ENCODE measurements at regions not wholly inside any gene's neighbourhood (a gene's known extent, or its start where the extent isn't known, plus 50 kb on each side); places are given as distances from the start of the nearest gene placed in this dataset.

DNA sequence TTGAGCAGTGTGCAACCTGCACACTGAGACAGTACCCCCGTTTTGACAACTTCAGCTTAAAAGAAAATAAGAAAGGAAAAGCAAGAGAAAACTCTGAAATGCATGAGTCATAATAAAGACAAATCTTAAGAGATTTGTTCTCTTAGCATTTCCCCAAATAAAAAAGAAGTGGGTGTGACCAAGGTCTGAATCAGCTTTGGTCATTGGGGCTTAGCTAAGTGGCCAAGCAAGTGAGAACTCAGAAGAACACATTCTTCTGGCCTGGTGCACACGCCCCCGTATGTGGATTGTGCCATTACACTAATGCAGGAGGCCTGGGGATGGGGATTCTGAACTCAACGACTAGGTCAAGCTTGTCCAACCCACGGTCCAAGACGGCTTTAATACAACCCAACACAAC lies 56.9 kb upstream of the PDZRN3 start:
- H3K27ac ChIP-seq, result no peak overlapping the region
- ATAC-seq (ENCODE audit: low FRiP score in 2 of 2), result peak in 1 of 2 donors; percentile 78
- H3K36me3 ChIP-seq, result no peaks in the 10 kb centered on the region
- TF ChIP-seq, protein P1, sequence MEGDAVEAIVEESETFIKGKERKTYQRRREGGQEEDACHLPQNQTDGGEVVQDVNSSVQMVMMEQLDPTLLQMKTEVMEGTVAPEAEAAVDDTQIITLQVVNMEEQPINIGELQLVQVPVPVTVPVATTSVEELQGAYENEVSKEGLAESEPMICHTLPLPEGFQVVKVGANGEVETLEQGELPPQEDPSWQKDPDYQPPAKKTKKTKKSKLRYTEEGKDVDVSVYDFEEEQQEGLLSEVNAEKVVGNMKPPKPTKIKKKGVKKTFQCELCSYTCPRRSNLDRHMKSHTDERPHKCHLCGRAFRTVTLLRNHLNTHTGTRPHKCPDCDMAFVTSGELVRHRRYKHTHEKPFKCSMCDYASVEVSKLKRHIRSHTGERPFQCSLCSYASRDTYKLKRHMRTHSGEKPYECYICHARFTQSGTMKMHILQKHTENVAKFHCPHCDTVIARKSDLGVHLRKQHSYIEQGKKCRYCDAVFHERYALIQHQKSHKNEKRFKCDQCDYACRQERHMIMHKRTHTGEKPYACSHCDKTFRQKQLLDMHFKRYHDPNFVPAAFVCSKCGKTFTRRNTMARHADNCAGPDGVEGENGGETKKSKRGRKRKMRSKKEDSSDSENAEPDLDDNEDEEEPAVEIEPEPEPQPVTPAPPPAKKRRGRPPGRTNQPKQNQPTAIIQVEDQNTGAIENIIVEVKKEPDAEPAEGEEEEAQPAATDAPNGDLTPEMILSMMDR (IDR thresholded peaks at IDR 0.05), result no peak
- no peak for TF ChIP-seq POLR2AphosphoS5 (IDR thresholded peaks at IDR 0.05)
- no peak for TF ChIP-seq POLR2A (IDR thresholded peaks at IDR 0.05)
- TF ChIP-seq EP300 (IDR thresholded peaks at IDR 0.05), result no peak
- H3K4me3 ChIP-seq, result no peak overlapping the region
- H3K9me3 ChIP-seq, result no peaks in the 10 kb centered on the region
- no peaks in the 10 kb centered on the region for H3K4me1 ChIP-seq
- 84 to 86% methylated on average over 6 of the region's 6 CpGs for WGBS, 2 donors
- DNase-seq, result no peak
- no peaks in the 10 kb centered on the region for H3K27me3 ChIP-seq

DNA sequence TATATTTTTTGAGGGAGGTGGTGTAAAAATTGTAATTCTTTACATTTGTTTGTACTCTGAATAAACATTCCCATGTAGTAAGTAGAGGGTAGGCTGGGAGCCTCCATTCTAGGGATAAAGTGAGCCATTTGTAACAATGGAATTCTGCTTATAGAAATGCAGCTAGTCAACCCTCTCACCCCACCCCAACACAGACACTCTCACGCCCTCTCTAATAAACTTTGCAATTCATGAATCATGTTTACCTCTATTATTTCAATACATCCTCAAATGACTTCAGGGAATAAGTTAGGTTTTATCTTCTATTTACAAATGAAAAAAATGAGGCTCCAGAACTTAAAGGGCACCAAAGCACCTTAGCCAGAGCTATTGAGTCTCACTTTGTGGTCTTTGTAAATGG lies 56.5 kb upstream of the PDZRN3 start:
- no peaks in the 10 kb centered on the region for H3K36me3 ChIP-seq

DNA sequence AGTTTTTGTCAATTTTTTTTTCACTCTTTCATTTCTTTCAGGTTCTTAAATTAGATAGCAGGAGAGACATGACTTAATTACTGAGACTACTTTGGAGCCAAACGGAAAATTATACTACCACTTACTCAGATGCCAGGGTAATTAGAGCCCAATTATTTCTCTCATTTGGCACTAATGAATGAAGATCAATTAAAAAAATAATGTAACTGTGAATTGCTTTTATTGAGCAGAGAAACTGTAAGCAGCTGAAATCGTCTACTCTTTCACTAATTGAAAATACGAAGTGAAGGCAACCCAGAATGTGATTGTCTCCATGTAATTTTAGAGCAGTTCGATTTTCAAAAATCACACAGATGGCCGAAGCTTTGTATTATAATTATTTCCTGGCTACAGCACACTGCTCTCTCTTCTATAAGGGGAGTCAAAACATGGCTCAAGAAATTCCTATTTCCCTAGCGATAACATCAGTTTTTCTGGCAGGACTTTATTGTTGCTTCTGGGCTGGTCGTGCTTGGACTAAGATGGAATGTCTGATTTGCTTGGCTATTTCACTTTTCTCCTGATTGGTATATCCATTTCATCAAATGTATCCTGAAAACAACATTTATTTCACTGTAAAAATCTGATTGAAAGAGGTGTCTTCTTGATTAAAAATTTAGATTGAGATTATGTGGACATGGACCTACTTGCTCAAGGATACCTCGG lies 55.8 kb upstream of the PDZRN3 start:
- 79 to 80% methylated on average over 8 of the region's 8 CpGs for WGBS, 2 donors
- Histone ChIP-seq H3K36me3 (no peaks in the 10 kb centered on the region), H3K9me3 (no peaks in the 10 kb centered on the region), H3K27me3 (no peaks in the 10 kb centered on the region), H3K4me3 (no peak overlapping the region), H3K27ac (no peak overlapping the region), H3K4me1 (no peaks in the 10 kb centered on the region)
- TF ChIP-seq POLR2A (IDR thresholded peaks at IDR 0.05) (no peak), POLR2AphosphoS5 (IDR thresholded peaks at IDR 0.05) (no peak), EP300 (IDR thresholded peaks at IDR 0.05) (no peak)
- TF ChIP-seq, protein P1 (IDR thresholded peaks at IDR 0.05), result no peak
- DNase-seq (no peak), ATAC-seq (ENCODE audit: low FRiP score in 2 of 2) (no peak)

More for the DNA sequence above, 56.5 kb upstream of the PDZRN3 start:
- ATAC-seq (ENCODE audit: low FRiP score in 2 of 2), result no peak
- Histone ChIP-seq H3K27ac (no peak overlapping the region), H3K27me3 (no peaks in the 10 kb centered on the region), H3K4me3 (no peak overlapping the region), H3K9me3 (no peaks in the 10 kb centered on the region), H3K4me1 (no peaks in the 10 kb centered on the region)
- 68 to 82% methylated on average over 1 of the region's 1 CpG for WGBS, 2 donors
- TF ChIP-seq POLR2A (IDR thresholded peaks at IDR 0.05), result no peak
- no peak for TF ChIP-seq EP300 (IDR thresholded peaks at IDR 0.05)
- TF ChIP-seq, protein P1 (IDR thresholded peaks at IDR 0.05), result no peak
- TF ChIP-seq POLR2AphosphoS5 (IDR thresholded peaks at IDR 0.05), result no peak
- no peak for DNase-seq

DNA sequence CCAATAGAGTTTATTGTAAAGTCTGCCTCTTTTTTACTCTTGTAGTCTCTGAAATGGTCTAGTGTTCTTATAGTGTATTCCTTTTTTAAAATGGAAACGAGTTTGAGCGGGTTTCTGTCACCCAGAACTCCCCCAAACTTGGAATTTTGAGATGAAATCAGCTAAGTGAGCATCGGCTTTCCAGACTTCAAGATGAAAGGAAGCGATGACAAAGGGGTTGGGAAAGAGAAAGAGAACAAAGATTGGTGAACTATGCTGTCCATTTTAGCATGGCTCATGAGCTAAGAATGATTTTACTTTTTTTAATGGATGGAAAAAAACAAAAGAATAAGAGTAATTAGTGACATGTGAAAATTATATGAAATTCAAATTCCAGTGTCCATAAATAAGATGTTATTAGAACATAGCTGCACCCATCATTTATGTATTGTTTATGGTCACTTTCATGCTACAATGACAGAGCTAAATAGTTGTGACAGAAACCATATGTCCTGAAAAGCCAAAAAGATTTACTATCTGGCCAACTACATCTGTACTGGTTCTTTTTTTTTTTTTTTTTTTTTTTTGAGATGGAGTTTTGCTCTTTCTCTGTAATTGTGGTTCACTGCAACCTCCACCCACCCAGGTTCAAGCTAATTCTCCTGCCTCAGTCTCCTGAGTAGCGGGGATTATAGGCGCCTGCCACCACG lies 52.7 kb upstream of the PDZRN3 start:
- H3K9me3 ChIP-seq, result no peaks in the 10 kb centered on the region
- TF ChIP-seq, protein P1 (IDR thresholded peaks at IDR 0.05), result no peak
- TF ChIP-seq POLR2AphosphoS5 (IDR thresholded peaks at IDR 0.05) (no peak), EP300 (IDR thresholded peaks at IDR 0.05) (no peak), POLR2A (IDR thresholded peaks at IDR 0.05) (no peak)
- H3K4me1 ChIP-seq, result no peaks in the 10 kb centered on the region
- ATAC-seq (ENCODE audit: low FRiP score in 2 of 2) (no peak), DNase-seq (no peak)
- no peak overlapping the region for H3K4me3 ChIP-seq
- no peaks in the 10 kb centered on the region for H3K27me3 ChIP-seq
- H3K27ac ChIP-seq, result no peak overlapping the region
- H3K36me3 ChIP-seq, result no peaks in the 10 kb centered on the region
- WGBS, 2 donors, result 76 to 87% methylated on average over 7 of the region's 7 CpGs

Small RNA genes in the stretch of these regions (small RNA-seq; reads per million reads assigned to genes)
- 0 reads per million in 4 donors for gene RF00017

Measured in upper lobe of left lung (tissue), 6 donors.